Fibroblast of skin of right biceps (primary cell): ENCODE measurements at regions not wholly inside any gene's neighbourhood (a gene's known extent, or its start where the extent isn't known, plus 50 kb on each side); places are given as distances from the start of the nearest gene placed in this dataset.
"Not testable (repeated sequence)": the region's sequence is repeated elsewhere in the genome, so short reads cannot be mapped to it uniquely, and the experiment has no call there.

ENCODE experiments used
- DNase-seq: peaks from one replicate; pipeline ENCODE4 v3.0.0-alpha.2; 2013

DNA sequence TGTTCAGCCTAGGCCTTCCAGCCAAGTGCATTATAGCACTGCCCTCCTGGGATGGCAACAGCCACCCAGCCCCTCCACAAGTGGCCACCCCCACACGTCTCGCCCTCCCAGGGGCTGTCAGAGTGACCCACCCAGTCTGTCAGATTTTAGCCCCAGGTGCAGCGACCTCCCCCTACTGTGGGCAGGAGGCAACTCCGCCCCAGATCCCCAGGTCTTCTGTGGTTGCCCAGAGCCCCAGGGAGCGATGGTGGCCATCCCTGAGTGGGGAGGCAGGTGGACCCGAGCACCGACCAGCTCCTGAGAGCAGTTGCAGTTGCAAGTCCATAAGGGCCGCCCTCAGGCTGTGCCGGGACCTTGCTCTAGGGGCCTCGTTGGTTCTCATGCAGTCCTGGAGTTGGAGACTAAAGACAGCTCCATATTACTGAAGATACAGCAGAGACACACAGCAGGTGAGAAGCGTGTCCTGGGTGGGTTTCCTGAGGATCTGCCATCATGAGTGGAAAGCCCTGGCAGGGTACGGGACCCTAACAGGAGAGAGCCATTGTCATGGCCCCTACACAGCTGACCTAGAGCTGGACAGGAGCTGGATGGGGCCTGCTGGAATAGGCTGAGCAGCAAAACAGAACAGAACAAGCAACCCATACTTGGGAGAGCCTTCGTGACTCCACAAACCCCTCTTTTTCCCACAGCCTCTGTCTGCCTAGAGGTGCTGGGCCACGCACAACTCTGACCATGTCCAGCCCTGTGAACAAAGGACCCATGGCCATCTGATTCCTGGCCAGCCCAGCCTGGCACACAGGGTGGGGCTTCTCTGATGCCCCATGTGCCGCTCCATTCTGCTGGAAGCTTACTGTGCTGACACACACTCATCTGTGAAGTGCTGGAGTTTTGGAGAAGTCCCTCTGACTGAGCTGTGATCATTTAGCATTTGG is 110.3 kb upstream of the ALDH1A3 start:
- no peak for DNase-seq

GRCh38 chr15:100769975-100770340 is 109.7 kb upstream of the ALDH1A3 start:
- no peak for DNase-seq

DNA sequence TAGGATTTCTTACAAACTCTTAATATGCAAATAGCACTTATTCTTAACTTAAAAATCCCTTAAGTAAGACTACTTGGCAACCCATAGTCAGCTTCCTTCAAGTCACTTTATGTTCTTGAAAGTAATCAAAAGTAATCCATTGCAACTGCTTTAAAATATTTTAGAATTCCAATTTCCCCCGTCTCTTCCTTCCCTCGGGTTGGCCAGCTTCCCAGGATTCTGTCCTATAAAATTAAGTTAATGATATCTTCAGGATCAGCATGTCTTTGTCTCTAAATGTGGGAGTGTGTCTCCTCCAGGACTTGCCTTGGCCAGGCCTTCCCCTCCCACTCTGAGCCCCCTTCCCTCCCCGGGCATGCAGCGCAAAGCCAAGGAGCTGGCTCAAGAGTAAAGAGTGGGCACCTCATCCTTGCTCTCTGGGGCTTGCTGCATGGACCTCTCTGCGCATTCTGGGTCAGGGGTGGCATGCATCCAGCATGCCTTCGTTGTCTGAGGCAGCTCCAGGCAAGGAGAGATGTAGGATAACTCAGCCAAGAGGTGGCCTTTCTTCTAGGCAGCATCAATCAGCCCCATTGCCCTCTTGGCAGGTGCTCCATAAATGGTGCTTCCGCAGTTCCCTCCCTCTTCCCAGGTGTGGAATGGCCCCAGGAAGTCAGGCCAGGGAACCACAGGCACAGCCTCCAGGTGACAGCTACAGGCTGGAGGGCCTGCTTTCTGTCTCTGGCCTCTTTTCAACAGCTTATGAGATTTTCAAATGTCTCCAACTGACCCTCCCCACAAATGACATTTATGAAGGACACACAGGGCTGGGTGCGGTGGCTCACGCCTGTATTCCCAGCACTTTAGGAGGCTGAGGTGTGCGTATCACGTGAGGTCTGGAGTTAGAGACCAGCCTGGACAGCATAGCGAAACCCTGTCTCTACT is 108.7 kb upstream of the ALDH1A3 start:
- peak; percentile 25 for DNase-seq

- no peak for DNase-seq
Observed at GRCh38 chr15:100771746-100772145, 107.9 kb upstream of the ALDH1A3 start.

- no peak for DNase-seq
Observed at GRCh38 chr15:100772478-100772877, 107.2 kb upstream of the ALDH1A3 start.

- DNase-seq = no peak
Observed at GRCh38 chr15:100772892-100773520, 106.6 kb upstream of the ALDH1A3 start.

GRCh38 chr15:100774044-100774443 is 105.6 kb upstream of the ALDH1A3 start:
- DNase-seq = not testable (repeated sequence)

DNA sequence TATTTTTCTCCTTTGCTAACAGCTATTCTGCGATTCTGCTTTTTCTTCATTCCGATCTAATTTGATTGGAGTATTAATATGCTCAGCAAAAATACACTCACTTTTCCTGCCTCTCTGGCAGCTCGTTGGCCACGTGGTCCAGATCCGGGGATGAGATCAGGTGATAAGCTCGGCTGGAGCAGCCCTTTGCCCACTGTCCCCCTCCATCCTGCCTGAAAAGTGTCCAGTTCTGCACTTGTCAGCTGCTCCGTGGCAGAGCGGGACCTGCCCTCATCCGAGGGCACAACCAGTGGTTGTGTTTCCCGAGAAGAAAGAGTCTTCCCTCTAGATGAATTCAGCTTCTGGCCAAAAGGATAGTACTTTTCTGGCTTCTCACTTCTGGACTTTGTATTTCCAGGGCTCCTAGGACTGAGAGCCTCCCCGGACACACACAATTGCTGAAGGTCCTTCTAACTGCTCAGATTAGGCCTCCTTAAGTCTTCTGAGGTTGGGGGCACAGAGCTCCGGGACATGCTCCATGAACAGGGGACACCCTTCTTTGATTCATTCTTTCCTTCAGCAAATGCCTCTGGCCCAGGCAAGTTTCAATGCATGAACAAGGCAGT is 103.9 kb upstream of the ALDH1A3 start:
- DNase-seq = no peak

GRCh38 chr15:100777821-100778220 is 101.8 kb upstream of the ALDH1A3 start:
- peak; percentile 65 for DNase-seq

- DNase-seq = no peak
Observed at GRCh38 chr15:100778831-100779288, 100.8 kb upstream of the ALDH1A3 start.

GRCh38 chr15:100779331-100780207 is 100.1 kb upstream of the ALDH1A3 start:
- DNase-seq = no peak

DNA sequence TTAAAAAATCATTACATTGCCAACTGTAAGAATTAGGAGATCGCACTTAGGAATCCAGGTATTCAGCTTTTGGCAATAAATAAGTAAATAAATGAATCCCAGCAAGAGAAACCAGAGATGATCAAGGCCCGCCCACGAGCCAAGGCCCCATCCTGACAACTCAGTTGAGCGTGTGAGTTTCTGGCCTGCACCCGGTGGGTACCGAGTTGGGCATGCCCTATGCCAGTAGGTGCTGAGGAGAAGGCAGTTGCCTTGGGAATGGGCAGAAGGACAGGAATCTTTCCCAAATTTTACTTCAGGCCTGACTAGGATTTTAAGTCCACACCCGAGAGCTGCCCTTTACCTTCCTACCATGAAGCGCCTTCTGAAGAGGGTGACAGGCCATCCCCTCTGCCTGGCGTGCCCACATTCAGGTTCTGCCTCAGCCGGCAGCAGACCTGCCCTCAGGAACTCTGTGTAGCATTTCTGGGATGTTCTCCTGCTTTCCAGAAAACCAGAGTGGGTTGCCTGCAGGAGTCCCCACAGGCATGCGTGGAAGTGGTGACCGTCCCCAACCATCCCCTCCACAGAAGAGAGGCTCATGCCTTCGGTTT is 99.3 kb upstream of the ALDH1A3 start:
- DNase-seq = no peak

DNA sequence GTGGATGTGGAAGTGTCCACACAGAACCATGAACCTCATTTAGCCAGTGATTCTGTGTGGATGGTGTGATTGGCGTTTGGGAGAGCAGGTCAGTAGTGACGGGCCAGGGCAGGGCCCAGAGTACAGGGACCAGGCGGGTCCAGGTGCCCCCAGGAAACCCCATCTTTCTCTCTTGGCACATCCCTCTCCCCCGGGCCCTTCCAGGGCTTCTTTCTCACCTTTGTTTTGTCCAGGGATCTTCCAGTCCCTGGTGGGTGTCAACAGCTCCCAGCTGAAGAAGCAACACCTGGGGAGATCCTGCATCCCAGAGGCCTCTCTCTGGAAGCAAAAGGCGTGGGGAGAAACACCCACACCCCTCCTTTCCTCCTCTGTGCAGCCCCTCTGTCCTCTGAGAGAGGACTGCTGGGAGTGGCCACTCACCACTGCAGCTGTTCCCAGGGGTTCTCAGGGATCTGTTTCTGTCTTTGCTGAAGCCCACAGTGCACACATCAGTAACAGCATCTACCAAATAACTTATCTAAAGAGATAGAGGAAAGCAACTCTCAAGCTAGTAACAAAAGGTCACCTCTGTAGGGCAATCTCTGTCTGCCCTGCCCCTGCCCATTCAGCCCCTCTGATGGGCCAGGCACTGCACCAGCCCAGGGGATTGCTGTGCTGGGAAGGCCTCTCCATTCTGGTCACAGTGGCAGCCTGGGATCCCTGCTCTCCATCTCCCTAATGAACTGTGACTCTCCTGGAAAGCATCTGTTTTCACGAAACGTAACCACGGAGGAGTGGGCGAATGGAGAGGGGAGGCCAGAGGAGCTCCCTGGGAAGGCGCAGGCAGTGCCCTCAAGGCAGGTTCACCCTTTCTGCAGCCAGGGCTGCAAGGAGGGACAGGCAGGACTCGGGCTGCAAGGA is 98.3 kb upstream of the ALDH1A3 start:
- DNase-seq = no peak

GRCh38 chr15:100781961-100782530 is 97.6 kb upstream of the ALDH1A3 start:
- no peak for DNase-seq

GRCh38 chr15:100783291-100783690 is 96.3 kb upstream of the ALDH1A3 start:
- no peak for DNase-seq

GRCh38 chr15:100783760-100784492 is 95.7 kb upstream of the ALDH1A3 start:
- DNase-seq = no peak

DNA sequence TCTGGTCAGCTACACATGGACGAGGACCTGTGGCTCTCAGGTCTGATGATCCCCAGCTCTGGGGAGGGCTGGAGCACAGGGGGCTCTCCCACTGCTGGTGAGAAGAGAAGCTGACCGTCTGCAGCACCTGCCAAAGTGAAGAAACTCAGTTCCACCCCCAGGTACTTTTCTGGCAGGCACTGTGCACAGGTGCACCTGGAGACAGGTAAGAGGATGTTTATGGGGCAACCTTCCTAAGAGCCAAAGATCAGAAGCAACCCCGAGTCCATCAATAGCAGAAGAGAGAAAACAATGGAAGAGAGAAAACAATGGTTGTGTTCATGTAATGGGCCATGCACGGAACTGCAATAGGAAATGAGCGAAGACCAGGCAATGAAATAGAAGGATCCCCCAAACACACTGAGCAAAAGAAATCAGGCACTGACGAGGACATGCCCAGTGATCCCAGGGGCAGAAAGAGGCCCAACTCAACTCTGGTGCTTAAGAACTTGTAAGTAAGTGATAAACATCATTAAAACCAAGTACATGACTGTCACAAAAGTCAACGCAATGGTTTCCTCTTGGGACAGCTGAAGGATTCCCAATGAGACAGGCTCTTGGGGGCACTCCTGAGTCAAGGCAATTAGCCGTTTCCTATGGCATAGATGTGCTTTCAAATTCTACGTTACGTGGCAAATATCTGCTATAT is 95.0 kb upstream of the ALDH1A3 start:
- DNase-seq = no peak
